ENCODE measurements at regions not wholly inside any gene's neighbourhood (a gene's known extent, or its start where the extent isn't known, plus 50 kb on each side); places are given as distances from the start of the nearest gene placed in this dataset.

DNA sequence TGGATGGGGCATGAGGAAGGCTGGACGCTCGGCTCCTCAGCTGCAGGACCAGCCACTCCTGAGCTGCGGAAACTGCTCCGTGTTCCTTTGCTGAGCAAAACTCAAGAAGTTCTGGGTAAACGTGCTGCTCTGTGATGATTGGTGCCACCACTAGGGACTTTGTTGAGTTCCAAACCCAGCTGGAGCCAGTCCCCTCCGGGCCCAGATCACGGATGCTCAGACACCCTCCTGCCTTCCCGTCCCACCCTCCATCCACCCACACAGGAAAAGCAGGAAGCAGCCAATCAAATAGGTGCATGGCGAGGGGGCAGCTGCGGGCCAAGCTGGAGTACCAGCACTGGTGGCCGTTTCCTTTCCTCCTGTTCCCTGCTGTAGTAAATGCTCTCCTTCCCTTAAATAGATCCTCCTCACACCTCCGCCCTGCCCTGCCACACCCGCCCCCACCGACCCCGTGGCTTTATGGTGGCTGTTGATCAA lies 68.0 kb downstream of the ADRA2C start:
- Histone ChIP-seq H4K20me1 (ENCODE audit: low read depth, low read length) (no peaks in the 10 kb centered on the region), H3K27me3 (ENCODE audit: low read length) (no peaks in the 10 kb centered on the region), H3K36me3 (ENCODE audit: low read length) (no peaks in the 10 kb centered on the region), H3K4me3 (ENCODE audit: insufficient read depth, low read length, poor library complexity, severe bottlenecking) (no peak overlapping the region), H2AFZ (ENCODE audit: low read depth, low read length, severe bottlenecking) (no peak overlapping the region), H3K27ac (ENCODE audit: low read depth, low read length) (no peak overlapping the region), H3K79me2 (ENCODE audit: insufficient read depth, low read length) (no peaks in the 10 kb centered on the region), H3K9ac (ENCODE audit: low read length) (no peak overlapping the region), H3K9me3 (ENCODE audit: insufficient read depth, low read length) (no peaks in the 10 kb centered on the region), H3K9me2 (replicated peaks; ENCODE audit: insufficient read depth, low read length) (no peaks in the 10 kb centered on the region), H3F3A (ENCODE audit: insufficient read depth) (no peaks in the 10 kb centered on the region), H3K4me2 (ENCODE audit: low read depth, low read length, poor library complexity, severe bottlenecking) (no peak overlapping the region)
- no peak for TF ChIP-seq EZH2phosphoT487 (conservative IDR thresholded peaks at IDR 0.05; ENCODE audit: low read length)
- TF ChIP-seq, protein P1, sequence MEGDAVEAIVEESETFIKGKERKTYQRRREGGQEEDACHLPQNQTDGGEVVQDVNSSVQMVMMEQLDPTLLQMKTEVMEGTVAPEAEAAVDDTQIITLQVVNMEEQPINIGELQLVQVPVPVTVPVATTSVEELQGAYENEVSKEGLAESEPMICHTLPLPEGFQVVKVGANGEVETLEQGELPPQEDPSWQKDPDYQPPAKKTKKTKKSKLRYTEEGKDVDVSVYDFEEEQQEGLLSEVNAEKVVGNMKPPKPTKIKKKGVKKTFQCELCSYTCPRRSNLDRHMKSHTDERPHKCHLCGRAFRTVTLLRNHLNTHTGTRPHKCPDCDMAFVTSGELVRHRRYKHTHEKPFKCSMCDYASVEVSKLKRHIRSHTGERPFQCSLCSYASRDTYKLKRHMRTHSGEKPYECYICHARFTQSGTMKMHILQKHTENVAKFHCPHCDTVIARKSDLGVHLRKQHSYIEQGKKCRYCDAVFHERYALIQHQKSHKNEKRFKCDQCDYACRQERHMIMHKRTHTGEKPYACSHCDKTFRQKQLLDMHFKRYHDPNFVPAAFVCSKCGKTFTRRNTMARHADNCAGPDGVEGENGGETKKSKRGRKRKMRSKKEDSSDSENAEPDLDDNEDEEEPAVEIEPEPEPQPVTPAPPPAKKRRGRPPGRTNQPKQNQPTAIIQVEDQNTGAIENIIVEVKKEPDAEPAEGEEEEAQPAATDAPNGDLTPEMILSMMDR (IDR thresholded peaks at IDR 0.05; ENCODE audit: insufficient read depth, low read length, poor library complexity, severe bottlenecking), result no peak

DNA sequence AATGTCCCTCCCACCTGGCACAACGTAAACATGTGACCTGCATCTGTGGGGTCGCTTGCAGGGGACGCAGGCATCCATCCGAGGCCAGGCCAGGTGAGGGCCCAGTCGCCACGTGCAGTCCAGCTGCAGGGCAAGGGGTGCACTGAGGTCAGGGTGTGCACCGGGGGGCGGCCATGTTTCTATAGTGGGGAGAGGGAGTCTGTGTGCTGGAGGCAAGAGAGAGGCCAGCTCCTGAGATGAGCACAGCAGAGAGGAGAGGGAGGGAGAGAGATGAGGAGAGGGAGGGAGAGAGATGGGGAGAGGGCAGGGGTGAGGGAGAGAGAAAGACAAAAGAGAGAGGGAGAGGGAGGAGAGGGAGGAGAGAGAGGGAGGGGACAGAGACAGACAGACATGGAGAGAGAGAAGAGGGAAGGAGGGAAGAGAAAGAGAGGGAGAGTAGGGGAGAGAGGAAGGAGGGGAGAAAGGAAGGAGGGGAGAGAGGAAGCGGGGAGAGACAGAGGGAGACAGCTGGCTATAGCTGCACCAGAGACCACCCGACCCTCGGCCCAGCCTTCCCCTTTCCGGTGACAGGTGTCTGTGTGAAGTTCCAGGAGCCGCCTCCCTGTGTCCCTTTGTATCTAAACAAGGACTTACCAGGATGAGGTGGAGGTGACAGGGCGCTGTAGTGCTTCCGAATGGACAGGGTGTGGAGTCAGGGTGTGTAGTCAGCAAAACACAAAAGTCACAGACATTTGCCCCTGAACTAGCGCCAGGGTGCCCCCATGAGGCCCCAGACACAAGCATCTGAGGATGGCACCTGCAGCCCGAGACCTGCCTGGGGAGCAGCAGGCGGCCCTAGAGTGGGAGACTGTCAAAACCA lies 68.7 kb downstream of the ADRA2C start:
- Histone ChIP-seq H3K9ac (ENCODE audit: low read length) (no peak overlapping the region), H3K27me3 (ENCODE audit: low read length) (no peaks in the 10 kb centered on the region), H3K9me3 (ENCODE audit: insufficient read depth, low read length) (no peaks in the 10 kb centered on the region), H3K4me3 (ENCODE audit: insufficient read depth, low read length, poor library complexity, severe bottlenecking) (no peak overlapping the region), H3K27ac (ENCODE audit: low read depth, low read length) (no peak overlapping the region), H3K4me2 (ENCODE audit: low read depth, low read length, poor library complexity, severe bottlenecking) (no peak overlapping the region), H3K9me2 (replicated peaks; ENCODE audit: insufficient read depth, low read length) (no peaks in the 10 kb centered on the region), H3F3A (ENCODE audit: insufficient read depth) (no peaks in the 10 kb centered on the region), H3K36me3 (ENCODE audit: low read length) (no peaks in the 10 kb centered on the region), H2AFZ (ENCODE audit: low read depth, low read length, severe bottlenecking) (no peak overlapping the region), H3K79me2 (ENCODE audit: insufficient read depth, low read length) (no peaks in the 10 kb centered on the region), H4K20me1 (ENCODE audit: low read depth, low read length) (no peaks in the 10 kb centered on the region)
- TF ChIP-seq, protein P1 (IDR thresholded peaks at IDR 0.05; ENCODE audit: insufficient read depth, low read length, poor library complexity, severe bottlenecking), result no peak
- TF ChIP-seq EZH2phosphoT487 (conservative IDR thresholded peaks at IDR 0.05; ENCODE audit: low read length), result no peak

DNA sequence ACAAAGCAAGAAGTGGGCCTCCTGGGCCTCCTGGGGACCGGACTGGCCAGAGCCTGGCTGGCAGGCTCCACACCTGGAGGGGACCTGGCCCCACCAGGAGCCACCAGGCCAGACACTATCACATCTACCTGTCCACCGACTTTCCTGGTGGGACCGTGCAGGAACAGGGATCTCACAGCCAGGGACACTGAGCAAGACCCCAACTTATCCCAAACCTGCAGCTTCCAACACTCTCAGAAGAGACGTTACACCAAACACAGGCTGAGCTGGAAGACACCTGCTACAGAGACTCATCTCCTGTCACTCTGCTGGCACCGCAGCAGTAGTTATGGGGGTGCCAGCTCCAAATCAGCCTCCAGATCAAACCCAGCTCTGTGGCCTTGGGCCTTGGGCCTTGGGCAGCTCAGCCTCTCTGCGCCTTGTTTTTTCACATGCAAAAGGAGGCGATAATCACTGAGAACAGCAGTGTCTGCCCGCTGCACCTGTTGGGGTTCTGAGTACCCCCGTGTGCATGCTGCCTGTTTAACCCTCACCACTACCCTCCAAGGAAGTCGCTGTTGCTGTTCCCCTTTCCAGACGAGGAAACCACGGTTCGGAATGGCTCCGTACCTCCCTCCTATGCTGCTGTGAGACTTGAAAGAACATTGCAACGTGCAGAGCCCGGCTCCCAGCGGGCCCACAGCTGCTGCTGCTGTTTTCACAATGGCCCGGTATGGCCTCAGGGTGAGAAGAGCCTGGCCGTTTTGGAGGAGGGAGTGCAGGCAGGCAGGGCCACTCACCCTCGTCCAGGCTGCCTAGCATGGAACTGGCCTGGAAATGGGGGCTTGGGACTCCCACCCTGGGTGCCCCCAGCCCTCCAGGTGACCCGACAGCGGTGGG lies 69.6 kb downstream of the ADRA2C start:
- H3K4me3 ChIP-seq (ENCODE audit: insufficient read depth, low read length, poor library complexity, severe bottlenecking), result no peak overlapping the region
- no peak overlapping the region for H3K9ac ChIP-seq (ENCODE audit: low read length)
- H3K9me3 ChIP-seq (ENCODE audit: insufficient read depth, low read length), result no peaks in the 10 kb centered on the region
- TF ChIP-seq, protein P1 (IDR thresholded peaks at IDR 0.05; ENCODE audit: insufficient read depth, low read length, poor library complexity, severe bottlenecking), result no peak
- no peak for TF ChIP-seq EZH2phosphoT487 (conservative IDR thresholded peaks at IDR 0.05; ENCODE audit: low read length)
- no peaks in the 10 kb centered on the region for H3K36me3 ChIP-seq (ENCODE audit: low read length)
- H3K27me3 ChIP-seq (ENCODE audit: low read length), result no peaks in the 10 kb centered on the region
- no peak overlapping the region for H3K27ac ChIP-seq (ENCODE audit: low read depth, low read length)
- no peak overlapping the region for H3K4me2 ChIP-seq (ENCODE audit: low read depth, low read length, poor library complexity, severe bottlenecking)
- H2AFZ ChIP-seq (ENCODE audit: low read depth, low read length, severe bottlenecking), result no peak overlapping the region
- no peaks in the 10 kb centered on the region for H3F3A ChIP-seq (ENCODE audit: insufficient read depth)
- H4K20me1 ChIP-seq (ENCODE audit: low read depth, low read length), result no peaks in the 10 kb centered on the region
- H3K9me2 ChIP-seq (replicated peaks; ENCODE audit: insufficient read depth, low read length), result no peaks in the 10 kb centered on the region
- H3K79me2 ChIP-seq (ENCODE audit: insufficient read depth, low read length), result no peaks in the 10 kb centered on the region
